H1 (cell line): ENCODE measurements at regions not wholly inside any gene's neighbourhood (a gene's known extent, or its start where the extent isn't known, plus 50 kb on each side); places are given as distances from the start of the nearest gene placed in this dataset.

Experiments
- ATF2 ChIP-seq: IDR thresholded peaks from 2 replicates; pipeline ENCODE4 v1.6.1; 2012; ENCODE audit warnings: low read length, inconsistent platforms
- CTCF ChIP-seq, 3 experiments: IDR thresholded peaks; 1 replicate in 2 of 3; 2 replicates in 1 of 3; pipeline versions ENCODE4 v1.5.1 to v1.6.1; 2011; ENCODE audit warnings: low read length in 3 of 3, mild to moderate bottlenecking in 3 of 3, inconsistent platforms in 2 of 3, low read depth in 1 of 3, moderate library complexity in 1 of 3; ENCODE audit not compliant: insufficient read depth in 1 of 3; ENCODE audit errors: control extremely low read depth in 1 of 3
- HDAC6 ChIP-seq: IDR thresholded peaks from one replicate; pipeline ENCODE4 v1.7.1; 2012; ENCODE audit warnings: low read depth, mild to moderate bottlenecking, inconsistent platforms, low read length, moderate library complexity
- POLR2A ChIP-seq, 2 experiments: IDR thresholded peaks; 1 replicate in 1 of 2; 2 replicates in 1 of 2; pipeline ENCODE4 v1.6.1; 2011; ENCODE audit warnings: low read depth in 2 of 2, low read length in 2 of 2, mild to moderate bottlenecking in 2 of 2; ENCODE audit errors: control extremely low read depth in 1 of 2

- TF ChIP-seq CTCF (IDR thresholded peaks at IDR 0.05; ENCODE audit: control extremely low read depth in 1 of 3, insufficient read depth in 1 of 3, low read depth in 1 of 3, low read length in 3 of 3) = no peak
- TF ChIP-seq POLR2A (IDR thresholded peaks at IDR 0.05; ENCODE audit: control extremely low read depth in 1 of 2, low read depth in 2 of 2, low read length in 2 of 2) = no peak
- TF ChIP-seq ATF2 = no peak
- no peak for TF ChIP-seq HDAC6
These were observed 123.3 kb upstream of the CDC42EP3 start for GRCh38 chr2:37794717-37795116.
